CD4-positive, alpha-beta T cell treated with Interleukin-4 for 1 hour (primary cell): ENCODE measurements at regions not wholly inside any gene's neighbourhood (a gene's known extent, or its start where the extent isn't known, plus 50 kb on each side); places are given as distances from the start of the nearest gene placed in this dataset.
A peak's percentile ranks its signal among the peaks of the same experiment; 100 is the strongest.
"Not testable (repeated sequence)": the region's sequence is repeated elsewhere in the genome, so short reads cannot be mapped to it uniquely, and the experiment has no call there.

ENCODE experiments used
- DNase-seq, 2 donors: peaks; one replicate each; pipeline ENCODE4 v3.0.0-alpha.2; 2020 to 2022

DNA sequence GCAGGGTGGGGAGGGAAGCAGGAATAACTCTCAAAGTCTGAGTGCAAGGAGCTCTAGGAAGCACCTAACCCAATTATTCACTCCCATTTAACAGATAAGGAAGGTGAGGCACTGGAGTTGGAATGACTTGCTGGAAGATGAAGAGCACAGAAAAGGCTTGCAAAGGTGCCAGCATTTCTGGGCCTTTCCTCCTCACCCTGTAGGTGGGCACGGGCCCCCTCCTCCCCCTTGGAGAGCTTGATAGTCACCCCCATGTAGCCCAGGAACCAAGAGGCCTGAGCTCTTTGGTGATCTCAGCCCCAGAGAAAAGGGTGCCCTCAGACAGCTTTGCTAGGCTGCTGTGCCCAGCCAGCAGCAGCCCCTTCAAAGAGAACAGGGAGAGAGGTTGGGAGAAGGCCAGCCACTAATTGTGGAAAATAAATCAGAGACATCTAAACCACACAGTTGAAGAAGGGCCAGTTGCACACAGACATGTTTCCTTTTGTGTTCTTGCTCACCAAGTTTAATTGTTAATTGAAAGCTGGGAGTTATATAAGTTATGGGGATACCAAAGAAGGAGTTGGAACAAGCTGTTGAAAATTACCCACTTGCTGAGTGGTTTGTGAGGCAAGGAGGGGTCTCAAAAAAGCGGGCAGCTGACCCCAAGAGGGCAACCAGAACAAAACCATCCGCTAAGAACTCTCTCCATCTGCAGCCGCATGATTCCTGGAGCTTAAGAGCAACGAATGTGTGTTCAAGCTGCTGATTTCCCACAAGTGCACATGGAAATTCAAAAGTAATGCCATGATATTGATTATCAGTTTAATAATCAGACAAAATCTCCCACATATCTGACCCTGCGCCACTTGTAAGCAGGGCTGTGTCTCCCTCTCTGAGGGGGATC lies 77.0 kb downstream of the MRPL14 start:
- no peak for DNase-seq

DNA sequence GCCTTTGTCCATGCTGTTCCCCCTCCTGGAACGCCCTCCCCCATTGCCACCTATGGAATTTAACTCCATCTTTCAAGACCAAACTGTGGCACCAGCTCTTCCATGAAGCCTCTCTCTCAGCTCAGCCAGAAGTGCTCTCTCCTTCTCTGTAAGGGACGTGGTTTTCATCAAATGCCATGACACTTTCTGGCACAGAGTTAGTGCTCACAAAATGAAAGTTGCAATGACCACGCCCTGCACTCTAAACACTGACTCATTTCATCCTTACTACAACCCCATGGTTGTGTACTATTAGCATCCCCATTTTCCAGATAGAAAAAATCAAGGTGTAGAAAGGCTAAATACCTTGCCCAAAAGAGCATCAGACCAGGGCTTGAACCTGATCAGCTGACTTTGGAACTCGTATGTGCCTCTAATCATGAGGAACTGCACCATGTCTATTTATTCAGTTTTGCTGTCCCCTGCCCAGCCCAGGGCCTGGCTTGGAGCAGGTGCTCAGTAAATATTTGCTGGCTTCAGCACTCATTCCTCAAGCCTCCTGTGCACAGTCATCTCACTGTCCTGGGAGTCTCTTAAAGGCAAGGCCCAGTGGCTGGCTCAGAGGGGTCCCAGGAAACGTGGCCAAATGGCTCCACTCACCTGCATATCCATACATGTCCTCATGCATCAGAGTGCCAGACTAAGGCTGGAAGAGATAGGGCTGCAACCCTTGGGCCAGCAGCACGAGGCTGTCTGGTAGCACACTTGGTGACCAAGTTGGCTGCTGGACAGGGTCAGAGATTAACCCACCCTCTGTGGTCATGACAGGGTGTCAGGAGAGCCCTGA lies 77.9 kb downstream of the MRPL14 start:
- no peak for DNase-seq

DNA sequence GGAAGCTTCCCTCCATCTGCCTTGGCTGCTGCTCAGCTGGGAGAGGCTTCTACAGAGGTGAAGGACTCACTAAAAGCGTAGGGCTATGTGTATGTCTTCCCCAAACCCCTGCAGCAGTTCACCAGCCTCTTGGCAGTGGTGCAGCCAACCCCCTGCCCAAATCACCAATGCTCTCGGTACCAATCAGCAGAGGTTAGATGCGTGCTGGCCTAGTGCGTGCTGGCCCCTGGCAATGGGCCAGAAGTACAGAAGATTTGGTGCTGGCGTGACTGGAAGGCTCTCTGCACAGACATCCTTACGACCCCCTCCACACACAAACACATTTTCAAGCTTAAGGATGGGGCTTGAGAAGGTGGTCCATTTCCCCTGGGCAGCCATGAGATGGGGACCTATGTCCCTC lies 79.0 kb downstream of the MRPL14 start:
- DNase-seq, result no peak

DNA sequence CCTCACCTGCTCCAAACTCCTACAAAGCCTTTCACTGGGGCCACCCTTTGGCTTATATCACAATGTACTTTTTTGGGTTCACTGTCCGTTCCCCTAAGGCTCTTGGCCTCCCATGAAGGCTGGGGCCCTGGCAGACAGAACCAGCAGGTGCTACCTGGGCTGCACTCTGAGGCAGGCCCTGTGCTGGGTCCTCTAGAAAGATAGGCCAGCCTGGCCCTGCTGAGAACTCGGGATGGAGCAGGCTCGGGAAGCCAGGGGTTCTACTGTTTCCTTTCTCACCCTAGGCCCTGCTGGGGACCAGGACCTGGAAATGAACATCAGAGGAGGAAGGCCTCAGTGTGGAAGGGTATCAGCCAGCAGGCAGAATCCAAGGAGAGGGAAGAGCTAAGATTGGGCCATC lies 79.5 kb downstream of the MRPL14 start:
- no peak for DNase-seq

DNA sequence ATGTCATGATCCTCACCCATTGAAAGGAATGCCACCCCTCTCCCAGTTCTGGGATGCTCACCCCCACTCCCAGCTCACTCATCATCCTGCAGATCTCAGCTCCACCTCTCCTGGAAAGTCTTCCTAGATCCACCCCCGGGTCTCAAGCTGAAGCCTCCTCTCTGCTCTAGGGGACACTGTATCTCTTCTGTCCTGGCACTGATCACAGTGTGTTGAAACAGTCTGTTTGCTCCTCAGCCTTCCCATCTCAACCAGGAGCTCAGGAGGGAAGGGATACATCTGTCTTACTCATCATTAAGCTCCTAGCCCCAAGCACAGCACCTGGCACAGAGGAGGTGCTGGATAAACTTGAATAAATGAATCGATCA lies 80.1 kb downstream of the MRPL14 start:
- DNase-seq, result no peak

DNA sequence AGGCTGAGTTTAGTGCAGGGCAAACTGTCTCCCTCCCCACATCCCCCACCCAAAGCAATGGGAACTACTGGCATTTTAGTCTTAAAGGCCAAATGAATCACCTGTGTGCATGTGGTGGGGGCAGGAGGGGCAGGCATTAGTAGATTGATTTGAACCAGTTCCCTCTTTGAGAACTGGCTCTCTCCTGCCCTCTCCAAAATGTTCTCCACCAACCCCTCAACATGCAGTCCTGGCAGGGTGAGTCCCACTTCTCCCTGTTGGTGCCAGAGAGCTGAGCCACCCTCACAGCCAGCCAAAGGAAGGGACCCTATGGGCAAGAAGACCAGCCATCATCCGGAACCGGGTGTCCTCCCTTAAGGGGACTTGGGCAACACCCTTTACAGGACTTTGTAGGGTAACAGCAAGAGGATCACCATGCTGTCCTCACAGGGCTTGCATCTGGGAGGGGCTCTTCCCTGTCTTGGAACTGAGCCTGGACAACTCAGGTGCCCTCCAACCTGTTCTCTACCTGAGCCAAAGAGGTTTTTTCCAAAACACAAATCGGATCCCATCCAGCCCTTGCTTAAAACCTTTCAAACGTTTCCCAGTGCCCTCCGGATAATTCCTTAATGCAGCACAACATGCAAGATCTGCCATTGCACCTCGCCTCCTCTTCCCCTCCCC lies 80.6 kb downstream of the MRPL14 start:
- no peak for DNase-seq

DNA sequence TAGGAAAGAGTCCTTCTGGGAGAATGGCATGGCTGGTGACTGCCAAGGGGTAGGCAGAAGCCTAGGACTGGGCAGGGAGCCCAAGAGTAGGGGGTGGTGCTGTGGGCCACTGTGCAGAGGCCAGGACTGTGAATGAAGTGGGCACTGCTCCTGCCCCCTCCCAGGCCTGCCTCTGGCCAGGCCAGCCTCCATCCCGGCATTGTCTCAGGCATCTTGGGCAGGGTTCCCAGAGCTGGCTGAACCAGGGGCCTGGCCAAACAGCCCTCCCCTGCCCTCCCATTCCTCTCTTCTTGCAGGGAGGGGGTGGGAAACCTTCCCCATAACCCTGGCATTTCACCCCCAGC lies 81.6 kb downstream of the MRPL14 start:
- DNase-seq, result no peak

DNA sequence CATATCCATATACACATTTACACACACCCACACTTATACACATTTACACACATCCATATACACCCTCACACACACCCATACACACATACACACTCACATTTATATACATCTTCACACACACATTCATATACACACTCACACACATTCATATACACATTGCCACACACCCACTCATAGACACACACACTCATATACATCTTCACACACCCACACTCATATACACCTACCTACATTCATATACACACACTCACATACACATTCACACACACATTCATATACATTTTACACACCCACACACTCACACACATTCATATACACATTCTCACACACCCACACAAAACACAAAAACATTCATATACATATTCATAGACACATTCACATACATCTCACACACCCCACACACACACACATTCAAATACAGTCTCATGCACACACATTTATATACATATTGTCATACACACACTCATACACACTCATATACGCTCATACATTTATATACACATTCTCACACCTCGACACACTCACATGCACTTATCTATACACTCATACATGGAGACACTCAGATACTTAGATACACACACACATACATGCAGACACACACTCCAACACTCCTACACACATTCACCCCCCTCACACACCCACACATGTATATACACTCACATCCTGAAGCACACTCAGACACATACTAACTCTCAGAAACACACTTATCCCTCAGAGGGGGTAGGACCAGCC lies 82.1 kb downstream of the MRPL14 start:
- no peak for DNase-seq

DNA sequence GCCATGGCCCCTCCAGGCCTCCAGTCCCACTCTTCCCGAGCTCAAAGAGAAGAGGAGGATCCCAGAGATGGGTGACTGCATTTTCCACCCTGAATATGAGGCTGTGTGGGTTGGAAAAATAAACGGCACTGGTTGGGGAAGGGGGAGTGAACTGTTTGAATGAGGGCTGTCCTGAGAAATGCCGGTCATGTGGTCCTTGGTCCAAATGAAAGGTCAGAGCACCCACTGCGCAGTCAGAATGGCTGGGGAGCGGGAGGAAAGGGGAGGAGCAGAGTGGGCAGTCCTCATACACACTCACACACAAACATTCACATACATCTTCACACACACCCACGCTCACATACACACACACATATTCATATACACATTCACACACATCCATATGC lies 83.1 kb downstream of the MRPL14 start:
- DNase-seq, result no peak

DNA sequence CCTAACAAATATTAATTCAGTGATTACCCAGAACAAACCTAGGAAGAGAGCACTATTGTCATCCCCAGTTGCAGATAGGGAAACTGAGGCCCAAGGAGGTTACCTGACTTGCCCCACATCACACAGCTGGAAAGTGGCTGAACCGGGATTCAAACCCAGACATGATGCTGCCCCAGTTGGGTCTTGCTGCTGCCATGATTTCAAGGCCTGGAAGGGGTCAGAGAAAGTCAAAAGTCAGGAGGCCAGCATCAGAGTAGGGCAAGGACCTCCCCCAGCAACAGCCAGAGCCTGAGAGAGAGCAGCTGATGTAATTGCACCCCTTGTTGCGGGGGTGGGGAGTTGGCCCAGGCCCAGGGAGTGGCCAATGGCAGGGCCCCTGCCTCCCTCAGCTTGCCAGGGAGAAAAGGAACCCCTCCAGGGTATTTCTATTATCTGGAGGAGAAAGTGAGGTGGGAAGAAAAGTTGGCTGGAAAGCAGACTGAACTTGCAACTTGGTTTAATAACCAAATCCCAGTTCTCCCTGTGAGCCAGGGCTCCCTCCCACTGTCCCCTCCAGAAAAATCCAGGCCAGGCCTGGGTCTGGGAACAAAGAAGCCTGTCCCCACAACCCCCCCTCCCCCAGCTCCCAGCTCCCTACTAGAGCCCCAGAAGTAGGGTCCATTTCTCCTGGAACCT lies 83.6 kb downstream of the MRPL14 start:
- no peak for DNase-seq

DNA sequence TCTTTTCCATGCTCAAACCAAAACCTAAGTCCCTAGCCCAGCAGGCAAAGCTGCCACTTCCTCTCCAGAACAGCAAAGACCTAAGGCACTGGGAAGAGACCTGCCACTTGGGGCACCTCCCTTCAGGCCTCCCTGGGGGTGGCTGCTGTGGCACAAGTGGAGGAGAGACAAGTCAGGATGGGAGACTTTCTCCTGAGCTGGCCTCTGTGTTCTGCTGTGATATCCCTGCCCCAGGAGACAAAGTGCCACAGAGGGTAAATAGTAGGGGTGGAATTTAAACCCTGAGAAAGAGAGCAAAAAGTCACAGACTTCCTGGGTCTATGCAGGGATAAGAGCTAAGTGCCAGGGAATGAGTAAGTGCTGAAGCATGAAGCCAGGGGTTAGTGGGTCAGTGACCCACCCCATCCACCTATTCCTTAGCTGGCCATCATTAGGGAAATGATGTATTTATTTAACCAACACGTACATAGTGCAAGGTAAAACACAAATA lies 84.2 kb downstream of the MRPL14 start:
- DNase-seq, result no peak

DNA sequence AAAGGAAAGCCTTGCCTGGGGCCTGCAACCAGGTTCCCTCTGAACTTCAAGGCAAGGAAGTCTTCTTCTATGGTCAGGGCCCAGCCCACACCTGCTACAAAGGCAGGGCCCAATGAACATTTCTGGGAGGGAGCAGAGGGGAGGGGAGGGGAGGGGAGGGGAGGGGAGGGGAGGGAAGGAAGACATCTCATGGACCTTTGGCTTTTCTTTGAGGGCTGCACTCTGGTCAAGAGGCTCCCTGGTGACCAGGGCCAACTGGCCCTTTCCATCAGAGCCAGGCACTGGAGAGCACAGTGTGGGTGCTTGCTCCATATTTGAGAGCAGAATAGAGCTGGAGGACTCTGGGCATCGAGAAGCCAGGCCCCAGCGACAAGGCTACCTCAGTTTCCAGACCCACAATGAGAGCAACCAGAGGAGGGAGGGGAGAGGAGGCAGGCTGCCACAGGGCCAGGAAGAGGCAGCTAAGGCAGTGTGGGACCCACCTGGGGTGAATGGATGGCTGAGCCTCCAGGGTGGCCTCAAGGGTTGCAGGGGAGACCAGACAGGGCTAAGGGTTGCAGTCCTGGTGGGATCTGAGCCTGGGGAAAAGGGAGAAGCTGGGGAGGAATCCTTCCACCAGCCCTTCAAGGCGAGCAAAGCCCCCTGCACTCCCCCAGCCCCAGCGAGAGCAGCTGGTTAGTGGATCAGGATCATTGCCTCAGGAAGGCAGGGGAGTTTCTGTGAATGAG lies 84.8 kb downstream of the MRPL14 start:
- no peak for DNase-seq

DNA sequence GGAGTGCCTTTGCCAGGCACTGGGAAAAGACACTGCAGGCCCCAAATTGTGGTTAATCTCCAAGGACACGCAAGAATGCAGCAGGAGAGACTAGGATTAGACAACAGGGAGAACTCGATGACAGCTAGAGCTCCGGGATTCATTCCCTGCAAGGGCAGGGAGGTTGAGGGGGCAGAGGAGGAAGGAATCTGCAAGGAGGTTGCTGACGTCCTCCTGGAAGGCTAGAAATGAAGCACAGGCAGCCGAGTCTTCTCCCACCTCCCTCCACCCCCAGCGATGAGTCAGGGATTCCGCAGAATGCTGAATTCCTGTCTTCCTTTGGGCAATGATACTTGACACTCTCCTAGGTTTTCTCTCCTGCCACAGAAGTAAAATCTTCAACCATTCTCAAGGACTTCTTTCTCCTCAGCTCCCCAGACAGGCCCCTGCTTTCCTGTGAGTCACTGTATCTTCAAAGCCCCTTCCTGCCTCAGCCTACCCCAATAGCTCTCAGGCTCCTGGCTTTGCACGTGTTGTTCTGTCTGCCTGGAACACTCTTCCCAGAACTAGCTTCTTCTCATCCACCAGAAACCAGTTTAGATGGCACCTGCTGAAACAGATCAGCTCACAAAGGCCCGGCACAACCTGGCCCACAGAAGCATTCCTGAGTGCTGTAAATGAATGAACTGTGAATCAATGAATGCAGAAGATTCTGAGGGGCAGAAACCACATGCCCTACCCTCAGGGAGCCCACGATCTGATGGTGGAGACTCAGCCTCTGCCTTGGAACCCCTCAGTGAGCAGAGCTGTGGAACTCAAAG lies 85.6 kb downstream of the MRPL14 start:
- DNase-seq, result peak in 1 of 2 donors; percentile 35

DNA sequence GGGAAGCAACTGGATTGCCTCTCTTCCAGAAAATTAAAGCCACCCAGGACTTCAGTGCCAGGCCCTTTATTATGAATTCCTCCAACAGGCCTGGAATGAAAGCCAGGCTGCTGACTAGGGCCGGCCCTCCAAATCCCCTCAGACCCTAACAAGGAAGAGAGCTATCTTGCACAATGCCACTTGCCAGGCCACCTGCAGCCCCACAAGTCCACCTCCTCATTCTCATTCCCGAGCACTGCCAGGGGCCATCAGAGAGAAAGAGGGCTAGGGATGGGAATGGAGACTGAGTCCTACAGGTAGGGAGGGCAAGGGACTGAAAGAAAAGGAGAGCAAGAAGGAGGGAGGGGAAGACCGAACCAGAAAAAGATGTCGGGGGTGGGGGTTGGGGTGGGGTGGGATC lies 86.5 kb downstream of the MRPL14 start:
- no peak for DNase-seq

DNA sequence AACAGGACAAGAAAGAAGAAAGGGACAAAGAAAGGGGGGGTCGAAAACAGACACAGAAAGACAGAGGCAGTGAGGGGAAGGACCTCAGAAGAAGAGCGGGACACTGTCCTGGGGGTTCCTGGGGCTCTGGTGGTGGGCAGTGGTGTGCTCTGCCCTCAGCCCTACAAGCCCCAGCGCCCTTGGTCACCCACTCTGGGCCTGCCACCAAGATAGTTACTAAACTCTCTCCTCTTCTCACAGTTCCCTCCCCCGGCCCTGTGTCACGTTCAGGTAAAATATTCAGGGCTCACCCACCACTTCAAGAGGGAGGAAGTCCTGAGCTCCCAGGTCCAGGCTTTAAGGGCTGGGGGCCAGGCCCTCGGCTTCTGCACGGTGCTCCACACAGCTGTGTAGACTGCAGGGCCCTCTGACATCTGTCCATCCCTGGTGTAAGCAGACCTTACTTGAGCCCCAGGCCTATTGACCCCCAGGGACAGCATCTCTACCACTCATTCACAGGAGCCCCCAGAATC lies 87.4 kb downstream of the MRPL14 start:
- DNase-seq, result no peak

DNA sequence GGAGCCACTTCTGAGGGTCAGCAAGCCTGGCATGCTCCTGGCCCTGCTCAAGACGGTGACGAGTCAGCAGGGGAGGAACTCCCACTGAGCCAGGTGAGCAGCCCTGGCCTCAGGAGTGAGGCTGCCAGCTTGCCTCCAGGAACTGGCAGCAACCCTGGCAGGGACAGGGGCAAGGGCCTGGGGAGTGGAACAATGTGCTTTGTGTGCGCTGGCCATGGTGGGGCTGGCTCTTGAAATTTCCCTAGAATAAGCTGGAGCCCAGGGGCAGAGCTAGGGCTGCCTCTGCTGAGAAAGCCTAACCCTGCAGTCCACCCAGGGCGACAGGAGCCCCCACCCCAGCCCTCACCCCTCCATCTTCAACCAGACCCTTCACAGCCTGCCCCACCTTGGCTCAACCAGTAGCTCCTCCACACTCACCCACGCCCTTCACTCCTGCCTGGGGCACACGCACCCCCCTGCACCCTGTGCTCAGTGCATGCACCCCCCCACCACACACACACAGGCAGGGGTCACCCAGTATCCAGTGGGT lies 88.0 kb downstream of the MRPL14 start:
- DNase-seq, result no peak

DNA sequence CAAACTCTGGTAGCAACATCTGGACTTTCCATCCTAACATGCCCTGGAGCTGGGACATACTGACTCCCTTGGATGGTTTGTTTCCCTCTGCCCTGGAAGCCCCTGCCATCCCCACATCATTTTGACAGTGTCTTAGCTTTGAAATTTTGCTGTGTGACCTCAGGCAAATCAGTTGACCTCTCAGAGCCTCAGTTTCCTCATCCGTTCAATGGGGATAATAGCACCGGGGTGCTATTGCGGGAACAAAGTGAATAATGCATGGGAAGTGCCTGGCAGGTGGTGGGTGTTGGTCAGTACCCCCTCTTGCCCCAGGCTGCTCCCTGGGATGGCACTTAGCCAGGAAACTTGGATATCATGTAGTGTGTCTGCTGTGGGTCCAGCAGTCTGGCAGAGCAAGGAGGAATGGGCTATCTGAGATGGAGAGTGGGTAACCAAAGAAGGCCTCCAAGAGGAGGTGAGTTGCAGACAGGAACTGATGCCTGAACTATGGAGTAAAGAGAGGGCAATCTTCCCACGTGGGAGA lies 88.6 kb downstream of the MRPL14 start:
- DNase-seq, result no peak

DNA sequence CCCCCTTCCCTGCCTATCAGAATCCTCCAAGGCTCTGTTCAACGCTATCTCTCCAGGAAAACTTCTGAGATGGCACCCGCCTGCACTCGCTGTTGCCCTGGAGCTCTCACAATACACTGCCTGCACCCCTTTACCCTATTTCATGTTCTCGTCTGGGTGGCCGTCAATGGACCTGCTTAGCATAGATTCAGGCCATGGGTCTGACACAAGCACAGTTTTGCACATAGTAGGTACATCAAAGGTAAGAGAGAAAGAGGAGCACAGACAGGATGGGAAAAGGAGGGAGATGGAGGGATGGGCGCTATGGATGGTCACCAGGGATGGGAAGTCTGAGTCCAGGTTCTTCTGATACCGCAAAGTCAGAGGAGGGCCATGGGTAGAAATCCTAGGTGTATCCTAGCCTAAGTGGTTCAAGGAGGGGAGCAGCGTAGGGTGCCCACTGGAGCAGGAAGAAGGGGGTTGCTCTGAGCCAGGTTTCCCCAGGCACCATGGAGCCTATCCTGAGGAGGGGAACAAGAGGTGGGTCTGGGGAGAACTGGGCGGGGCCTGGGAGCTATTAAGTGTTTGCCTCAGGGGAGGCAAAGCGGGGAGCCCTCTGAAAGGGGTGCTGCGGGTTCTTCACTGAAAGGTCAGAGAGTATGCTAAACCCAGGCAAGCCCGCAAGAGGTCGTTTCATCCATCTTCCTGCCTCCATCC lies 89.3 kb downstream of the MRPL14 start:
- no peak for DNase-seq

DNA sequence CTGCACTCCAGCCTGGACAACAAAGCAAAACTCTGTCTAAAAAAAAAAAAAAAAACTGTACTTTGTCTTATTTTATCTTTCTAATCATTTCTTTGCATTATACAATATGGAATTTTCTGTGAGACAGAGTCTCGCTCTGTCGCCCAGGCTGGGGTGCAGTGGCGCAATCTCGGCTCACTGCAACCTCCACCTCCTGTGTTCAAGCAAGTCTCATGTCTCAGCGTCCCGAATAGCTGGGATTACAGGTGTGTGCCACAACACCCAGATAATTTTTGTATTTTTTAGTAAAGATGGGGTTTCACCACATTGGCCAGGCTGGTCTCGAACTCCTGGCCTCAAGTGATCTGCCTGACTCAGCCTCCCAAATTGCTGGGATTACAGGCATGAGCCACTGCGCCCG lies 90.0 kb downstream of the MRPL14 start:
- not testable (repeated sequence) for DNase-seq
